ENCODE measurements at regions not wholly inside any gene's neighbourhood (a gene's known extent, or its start where the extent isn't known, plus 50 kb on each side); places are given as distances from the start of the nearest gene placed in this dataset.

DNA sequence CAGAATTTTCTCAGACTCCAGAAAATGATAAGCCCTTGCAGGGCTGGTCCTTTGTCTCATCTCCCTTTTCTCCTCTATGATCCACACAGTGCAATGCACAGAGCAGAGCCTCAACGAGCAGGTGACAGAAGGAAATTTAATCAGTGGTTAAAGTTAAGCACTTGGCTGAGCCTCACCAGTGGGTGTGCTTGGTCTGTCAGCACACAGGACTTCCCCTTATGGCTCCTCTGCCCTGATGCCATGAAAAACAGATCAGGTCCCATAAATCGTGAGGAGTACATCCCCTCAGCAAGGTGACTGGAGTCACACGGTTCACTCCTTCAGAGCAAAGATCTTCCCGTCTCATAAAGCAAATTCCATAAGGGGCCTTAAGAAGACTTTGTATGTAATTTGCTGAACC is 818.2 kb downstream of the UQCRFS1 start:
- Histone ChIP-seq H3K9me3 (replicated peaks in 1 of 3) (no peaks in the 10 kb centered on the region), H3K4me3 (no peak overlapping the region), H3K4me1 (replicated peaks in 1 of 2) (no peaks in the 10 kb centered on the region), H3K27me3 (no peaks in the 10 kb centered on the region), H3K36me3 (replicated peaks in 1 of 2) (no peaks in the 10 kb centered on the region), H3K27ac (no peak overlapping the region)
- no peak for TF ChIP-seq CTCF (IDR thresholded peaks at IDR 0.05)
- TF ChIP-seq POLR2A (IDR thresholded peaks at IDR 0.05), result no peak
- no peak for DNase-seq
- intact Hi-C loops (cut with DNase I), result no loop called here
- WGBS, 4 donors, result 29 to 37% (median 33%) methylated on average over 4 of the region's 4 CpGs

GRCh38 chr19:28393574-28394336 is 819.2 kb downstream of the UQCRFS1 start:
- Histone ChIP-seq H3K27me3 (no peaks in the 10 kb centered on the region), H3K27ac (no peak overlapping the region), H3K4me3 (no peak overlapping the region), H3K36me3 (replicated peaks in 1 of 2) (no peaks in the 10 kb centered on the region), H3K9me3 (replicated peaks in 1 of 3) (no peaks in the 10 kb centered on the region), H3K4me1 (replicated peaks in 1 of 2) (no peaks in the 10 kb centered on the region)
- peak in 2 of 7 donors; percentile 15 to 54 for DNase-seq
- TF ChIP-seq POLR2A (IDR thresholded peaks at IDR 0.05) (no peak), CTCF (IDR thresholded peaks at IDR 0.05) (no peak)
- 14 to 18% (median 16%) methylated on average over 10 of the region's 10 CpGs for WGBS, 4 donors
- intact Hi-C loops (cut with DNase I), result no loop called here

DNA sequence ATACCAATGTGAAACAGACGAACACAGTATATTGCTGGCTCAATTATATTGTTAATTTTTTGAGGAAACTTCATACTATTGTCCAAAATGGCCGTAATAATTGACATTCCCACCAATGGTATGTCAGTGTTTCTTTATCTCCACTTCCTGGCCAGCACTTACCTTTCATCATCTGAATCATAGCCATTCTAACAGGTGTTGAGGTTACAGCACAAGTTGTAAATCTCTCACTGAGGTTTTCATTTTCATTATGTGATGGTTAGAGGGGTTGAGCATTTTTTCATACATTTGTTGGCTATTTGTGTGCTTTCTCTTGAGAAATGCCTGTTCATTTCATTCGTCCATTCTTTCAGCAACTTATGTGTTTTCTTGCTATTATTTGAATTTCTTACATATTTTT is 824.0 kb downstream of the UQCRFS1 start:
- 50 to 61% (median 57%) methylated on average over 3 of the region's 3 CpGs for WGBS, 4 donors
- H3K4me3 ChIP-seq, result no peak overlapping the region
- H3K27me3 ChIP-seq, result no peaks in the 10 kb centered on the region
- H3K4me1 ChIP-seq (replicated peaks in 1 of 2), result no peaks in the 10 kb centered on the region
- DNase-seq, result no peak
- intact Hi-C loops (cut with DNase I), result no loop called here
- H3K36me3 ChIP-seq (replicated peaks in 1 of 2), result no peaks in the 10 kb centered on the region
- TF ChIP-seq CTCF (IDR thresholded peaks at IDR 0.05) (no peak), POLR2A (IDR thresholded peaks at IDR 0.05) (no peak)
- no peaks in the 10 kb centered on the region for H3K9me3 ChIP-seq (replicated peaks in 1 of 3)
- H3K27ac ChIP-seq, result no peak overlapping the region

DNA sequence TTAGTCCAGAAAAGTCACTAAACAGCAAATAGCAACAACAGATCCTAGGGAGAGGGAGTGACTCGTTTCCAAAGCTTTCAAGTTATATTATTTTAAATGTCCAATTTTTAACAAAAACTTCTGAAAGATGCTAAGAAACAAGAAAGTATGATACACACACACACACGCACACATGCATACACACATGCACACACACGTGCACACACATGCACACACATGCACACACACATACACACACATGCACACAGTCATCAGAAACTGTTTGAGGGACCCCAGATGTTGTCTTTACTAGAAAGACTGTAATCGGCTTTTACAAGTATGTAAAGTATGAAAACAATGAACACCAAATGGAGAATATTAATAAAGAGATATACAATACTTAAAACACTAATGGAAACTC is 825.4 kb downstream of the UQCRFS1 start:
- Histone ChIP-seq H3K4me3 (no peak overlapping the region), H3K27ac (no peak overlapping the region), H3K36me3 (replicated peaks in 1 of 2) (no peaks in the 10 kb centered on the region), H3K27me3 (no peaks in the 10 kb centered on the region), H3K9me3 (replicated peaks in 1 of 3) (no peaks in the 10 kb centered on the region), H3K4me1 (replicated peaks in 1 of 2) (no peaks in the 10 kb centered on the region)
- WGBS, 4 donors, result 66 to 76% (median 69%) methylated on average over 4 of the region's 4 CpGs
- TF ChIP-seq POLR2A (IDR thresholded peaks at IDR 0.05), result no peak
- no peak for TF ChIP-seq CTCF (IDR thresholded peaks at IDR 0.05)
- DNase-seq, result no peak
- intact Hi-C loops (cut with DNase I), result no loop called here
